ENCODE measurements at regions not wholly inside any gene's neighbourhood (a gene's known extent, or its start where the extent isn't known, plus 50 kb on each side); places are given as distances from the start of the nearest gene placed in this dataset.

DNA sequence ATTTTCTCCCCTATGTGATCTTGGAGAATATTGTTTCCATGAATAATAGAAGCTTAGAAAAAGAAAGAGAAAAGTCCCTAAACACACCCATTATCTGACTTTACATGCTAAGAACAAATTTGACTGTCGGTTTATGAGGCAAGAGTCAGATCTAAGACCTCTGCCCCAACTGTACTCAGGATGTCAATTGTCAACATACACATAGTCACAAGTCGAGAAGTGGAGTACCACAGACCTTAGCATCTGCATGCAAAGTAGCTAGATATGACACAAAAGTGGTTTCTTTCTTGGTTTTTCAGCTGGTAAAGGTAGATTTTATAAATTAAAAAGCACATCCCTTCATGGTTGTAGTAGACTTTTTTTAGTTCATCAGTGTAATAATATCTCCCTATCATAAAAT is 97.2 kb upstream of the DPYD start:
- Histone ChIP-seq H4K20me1 (ENCODE audit: insufficient read depth) (no peaks in the 10 kb centered on the region), H3K36me3 (ENCODE audit: insufficient read depth, low read length) (no peaks in the 10 kb centered on the region), H3K9ac (ENCODE audit: low read length) (no peak overlapping the region), H3K27ac (ENCODE audit: low read length) (no peak overlapping the region), H2AFZ (ENCODE audit: low read depth, low read length) (no peak overlapping the region), H3K9me3 (ENCODE audit: low read length) (no peaks in the 10 kb centered on the region), H3K79me2 (replicated peaks; ENCODE audit: insufficient read depth, low read length) (no peaks in the 10 kb centered on the region), H3K27me3 (ENCODE audit: insufficient read depth, low read depth, low read length) (no peaks in the 10 kb centered on the region), H3F3A (ENCODE audit: insufficient read depth, low read length, poor library complexity, severe bottlenecking) (no peaks in the 10 kb centered on the region), H3K4me3 (ENCODE audit: low read length) (no peak overlapping the region), H3K9me2 (ENCODE audit: insufficient read depth, low read length) (no peaks in the 10 kb centered on the region), H3K4me2 (ENCODE audit: low read length) (no peak overlapping the region)
- no peak for TF ChIP-seq SMC3 (conservative IDR thresholded peaks at IDR 0.05; ENCODE audit: poor library complexity)
- TF ChIP-seq RAD21 (conservative IDR thresholded peaks at IDR 0.05) = no peak
- no peak for TF ChIP-seq EZH2 (IDR thresholded peaks at IDR 0.05; ENCODE audit: borderline replicate concordance, insufficient read depth, low read length, poor library complexity, severe bottlenecking)
- no peak for TF ChIP-seq EP300 (conservative IDR thresholded peaks at IDR 0.05; ENCODE audit: poor library complexity, severe bottlenecking)
- TF ChIP-seq, protein P1, sequence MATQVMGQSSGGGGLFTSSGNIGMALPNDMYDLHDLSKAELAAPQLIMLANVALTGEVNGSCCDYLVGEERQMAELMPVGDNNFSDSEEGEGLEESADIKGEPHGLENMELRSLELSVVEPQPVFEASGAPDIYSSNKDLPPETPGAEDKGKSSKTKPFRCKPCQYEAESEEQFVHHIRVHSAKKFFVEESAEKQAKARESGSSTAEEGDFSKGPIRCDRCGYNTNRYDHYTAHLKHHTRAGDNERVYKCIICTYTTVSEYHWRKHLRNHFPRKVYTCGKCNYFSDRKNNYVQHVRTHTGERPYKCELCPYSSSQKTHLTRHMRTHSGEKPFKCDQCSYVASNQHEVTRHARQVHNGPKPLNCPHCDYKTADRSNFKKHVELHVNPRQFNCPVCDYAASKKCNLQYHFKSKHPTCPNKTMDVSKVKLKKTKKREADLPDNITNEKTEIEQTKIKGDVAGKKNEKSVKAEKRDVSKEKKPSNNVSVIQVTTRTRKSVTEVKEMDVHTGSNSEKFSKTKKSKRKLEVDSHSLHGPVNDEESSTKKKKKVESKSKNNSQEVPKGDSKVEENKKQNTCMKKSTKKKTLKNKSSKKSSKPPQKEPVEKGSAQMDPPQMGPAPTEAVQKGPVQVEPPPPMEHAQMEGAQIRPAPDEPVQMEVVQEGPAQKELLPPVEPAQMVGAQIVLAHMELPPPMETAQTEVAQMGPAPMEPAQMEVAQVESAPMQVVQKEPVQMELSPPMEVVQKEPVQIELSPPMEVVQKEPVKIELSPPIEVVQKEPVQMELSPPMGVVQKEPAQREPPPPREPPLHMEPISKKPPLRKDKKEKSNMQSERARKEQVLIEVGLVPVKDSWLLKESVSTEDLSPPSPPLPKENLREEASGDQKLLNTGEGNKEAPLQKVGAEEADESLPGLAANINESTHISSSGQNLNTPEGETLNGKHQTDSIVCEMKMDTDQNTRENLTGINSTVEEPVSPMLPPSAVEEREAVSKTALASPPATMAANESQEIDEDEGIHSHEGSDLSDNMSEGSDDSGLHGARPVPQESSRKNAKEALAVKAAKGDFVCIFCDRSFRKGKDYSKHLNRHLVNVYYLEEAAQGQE (IDR thresholded peaks at IDR 0.05; ENCODE audit: borderline replicate concordance) = no peak
- TF ChIP-seq, protein P2, sequence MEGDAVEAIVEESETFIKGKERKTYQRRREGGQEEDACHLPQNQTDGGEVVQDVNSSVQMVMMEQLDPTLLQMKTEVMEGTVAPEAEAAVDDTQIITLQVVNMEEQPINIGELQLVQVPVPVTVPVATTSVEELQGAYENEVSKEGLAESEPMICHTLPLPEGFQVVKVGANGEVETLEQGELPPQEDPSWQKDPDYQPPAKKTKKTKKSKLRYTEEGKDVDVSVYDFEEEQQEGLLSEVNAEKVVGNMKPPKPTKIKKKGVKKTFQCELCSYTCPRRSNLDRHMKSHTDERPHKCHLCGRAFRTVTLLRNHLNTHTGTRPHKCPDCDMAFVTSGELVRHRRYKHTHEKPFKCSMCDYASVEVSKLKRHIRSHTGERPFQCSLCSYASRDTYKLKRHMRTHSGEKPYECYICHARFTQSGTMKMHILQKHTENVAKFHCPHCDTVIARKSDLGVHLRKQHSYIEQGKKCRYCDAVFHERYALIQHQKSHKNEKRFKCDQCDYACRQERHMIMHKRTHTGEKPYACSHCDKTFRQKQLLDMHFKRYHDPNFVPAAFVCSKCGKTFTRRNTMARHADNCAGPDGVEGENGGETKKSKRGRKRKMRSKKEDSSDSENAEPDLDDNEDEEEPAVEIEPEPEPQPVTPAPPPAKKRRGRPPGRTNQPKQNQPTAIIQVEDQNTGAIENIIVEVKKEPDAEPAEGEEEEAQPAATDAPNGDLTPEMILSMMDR (IDR thresholded peaks at IDR 0.05; ENCODE audit: poor library complexity, severe bottlenecking) = no peak

DNA sequence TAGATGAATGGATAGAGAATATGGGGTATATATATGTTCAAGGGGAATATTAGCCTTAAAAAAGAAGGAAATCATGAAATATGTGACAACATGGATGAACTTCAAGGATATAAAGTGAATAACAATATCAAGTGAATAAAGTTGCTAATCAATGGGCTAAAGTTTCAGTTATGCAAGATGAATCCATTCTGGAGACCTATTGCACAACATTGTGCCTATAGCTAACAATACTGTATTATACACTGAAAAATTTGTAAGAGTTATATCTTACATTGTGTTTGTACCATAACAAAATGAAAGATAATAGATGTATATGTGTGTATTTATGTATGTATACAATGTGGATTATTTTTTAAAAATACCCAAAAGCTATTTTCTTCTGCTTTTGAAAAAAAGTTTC is 96.3 kb upstream of the DPYD start:
- no peak overlapping the region for H3K4me3 ChIP-seq (ENCODE audit: low read length)
- H3K79me2 ChIP-seq (replicated peaks; ENCODE audit: insufficient read depth, low read length) = no peaks in the 10 kb centered on the region
- H3K9ac ChIP-seq (ENCODE audit: low read length) = no peak overlapping the region
- H3K27me3 ChIP-seq (ENCODE audit: insufficient read depth, low read depth, low read length) = no peaks in the 10 kb centered on the region
- TF ChIP-seq, protein P2 (IDR thresholded peaks at IDR 0.05; ENCODE audit: poor library complexity, severe bottlenecking) = no peak
- TF ChIP-seq EZH2 (IDR thresholded peaks at IDR 0.05; ENCODE audit: borderline replicate concordance, insufficient read depth, low read length, poor library complexity, severe bottlenecking) = no peak
- TF ChIP-seq RAD21 (conservative IDR thresholded peaks at IDR 0.05) = no peak
- TF ChIP-seq EP300 (conservative IDR thresholded peaks at IDR 0.05; ENCODE audit: poor library complexity, severe bottlenecking) = no peak
- TF ChIP-seq, protein P1 (IDR thresholded peaks at IDR 0.05; ENCODE audit: borderline replicate concordance) = no peak
- no peak for TF ChIP-seq TAF1 (IDR thresholded peaks at IDR 0.05; ENCODE audit: low read depth)
- TF ChIP-seq MXI1 (conservative IDR thresholded peaks at IDR 0.05; ENCODE audit: poor library complexity, severe bottlenecking) = no peak
- no peak for TF ChIP-seq SMC3 (conservative IDR thresholded peaks at IDR 0.05; ENCODE audit: poor library complexity)
- TF ChIP-seq POLR2AphosphoS5 (IDR thresholded peaks at IDR 0.05) = no peak
- no peak overlapping the region for H3K27ac ChIP-seq (ENCODE audit: low read length)
- no peaks in the 10 kb centered on the region for H4K20me1 ChIP-seq (ENCODE audit: insufficient read depth)
- H3K36me3 ChIP-seq (ENCODE audit: insufficient read depth, low read length) = no peaks in the 10 kb centered on the region
- no peaks in the 10 kb centered on the region for H3K9me3 ChIP-seq (ENCODE audit: low read length)
- no peaks in the 10 kb centered on the region for H3F3A ChIP-seq (ENCODE audit: insufficient read depth, low read length, poor library complexity, severe bottlenecking)
- no peak overlapping the region for H2AFZ ChIP-seq (ENCODE audit: low read depth, low read length)
- H3K9me2 ChIP-seq (ENCODE audit: insufficient read depth, low read length) = no peaks in the 10 kb centered on the region
- H3K4me2 ChIP-seq (ENCODE audit: low read length) = no peak overlapping the region
